VCaP (cell line): ENCODE measurements at regions not wholly inside any gene's neighbourhood (a gene's known extent, or its start where the extent isn't known, plus 50 kb on each side); places are given as distances from the start of the nearest gene placed in this dataset.

Experiments
- H3K27ac ChIP-seq: fragments of 450-650 bp; 2 replicates; pipeline ENCODE4 v1.5.1; 2017
- CTCF ChIP-seq: fragments of 450-650 bp; conservative IDR thresholded peaks from 2 replicates; pipeline ENCODE4 v1.5.1; 2017; ENCODE audit warnings: mild to moderate bottlenecking, moderate library complexity

GRCh38 chr7:19537942-19538401, 170.9 kb downstream of the POLR1F start:
- no peak overlapping the region for H3K27ac ChIP-seq

GRCh38 chr7:19533266-19533665, 175.6 kb downstream of the POLR1F start:
- TF ChIP-seq CTCF: no peak
- no peak overlapping the region for H3K27ac ChIP-seq

More at GRCh38 chr7:19537942-19538401, 170.9 kb downstream of the POLR1F start:
- no peak for TF ChIP-seq CTCF

GRCh38 chr7:19530852-19531251, 178.0 kb downstream of the POLR1F start:
- H3K27ac ChIP-seq: no peak overlapping the region
- TF ChIP-seq CTCF: no peak

- no peak for TF ChIP-seq CTCF
These were observed 178.6 kb downstream of the POLR1F start for GRCh38 chr7:19530261-19530660.

GRCh38 chr7:19526639-19527038, 182.2 kb downstream of the POLR1F start:
- no peak for TF ChIP-seq CTCF
- H3K27ac ChIP-seq: no peak overlapping the region

More at GRCh38 chr7:19530261-19530660, 178.6 kb downstream of the POLR1F start:
- no peak overlapping the region for H3K27ac ChIP-seq

GRCh38 chr7:19522486-19522885, 186.4 kb downstream of the POLR1F start:
- no peak for TF ChIP-seq CTCF
- no peak overlapping the region for H3K27ac ChIP-seq

- TF ChIP-seq CTCF: no peak
- no peak overlapping the region for H3K27ac ChIP-seq
These were observed 188.4 kb downstream of the POLR1F start for GRCh38 chr7:19520392-19520791.
